ENCODE measurements at regions not wholly inside any gene's neighbourhood (a gene's known extent, or its start where the extent isn't known, plus 50 kb on each side); places are given as distances from the start of the nearest gene placed in this dataset.
A peak's percentile ranks its signal among the peaks of the same experiment; 100 is the strongest.

- Histone ChIP-seq H2AFZ (ENCODE audit: low read depth) (no peak overlapping the region), H3K9ac (no peak overlapping the region), H3K79me2 (ENCODE audit: insufficient read depth) (no peaks in the 10 kb centered on the region), H3K4me3 (ENCODE audit: low read depth in 2 of 2, low read length in 1 of 2) (no peak overlapping the region), H3F3A (replicated peaks; ENCODE audit: insufficient read depth) (peaks cover 5% of the 10 kb centered on the region), H3K9me3 (no peaks in the 10 kb centered on the region), H4K20me1 (ENCODE audit: insufficient read depth) (no peaks in the 10 kb centered on the region), H3K27ac (ENCODE audit: low read depth in 2 of 2, low read length in 1 of 2) (peak overlapping the region in 1 of 2 experiments; percentile 89; a peak in 2 of 4 replicates), H3K4me2 (no peak overlapping the region), H3K4me1 (ENCODE audit: control insufficient read depth in 1 of 2, insufficient read depth in 2 of 2, low read depth in 1 of 2, low read length in 1 of 2) (peaks cover 9 to 54% of the 10 kb centered on the region in 2 experiments; a peak in 3 of 4 replicates), H3K36me3 (replicated peaks in 1 of 2; ENCODE audit: control insufficient read depth in 1 of 2, insufficient read depth in 2 of 2, low read length in 1 of 2) (no peaks in the 10 kb centered on the region), H3K9me2 (no peaks in the 10 kb centered on the region), H3K27me3 (ENCODE audit: insufficient read depth) (no peaks in the 10 kb centered on the region)
- WGBS (ENCODE audit: low lambda C conversion rate) = 93% methylated on average over 10 of the region's 11 CpGs
- ChIA-PET CTCF (interaction anchor here (0.7 to 3.4 kb wide), 12 partner anchors 12 to 200 kb away, joined by 3 to 18 read pairs (median 4); partner anchors contain the start of gene VEGFA), POLR2A (interaction anchor here (1.2 to 2.9 kb wide), 2 partner anchors 21 to 87 kb away, joined by 4 to 9 read pairs; no protein-coding TSS in a partner anchor)
- DNase-seq = no peak
- TF ChIP-seq FOXJ3 (CRISPR knock-in tag; IDR thresholded peaks at IDR 0.05) = no peak
- no peak for TF ChIP-seq SMC3 (IDR thresholded peaks at IDR 0.05; ENCODE audit: low read depth, low read length)
- TF ChIP-seq EP300 (IDR thresholded peaks at IDR 0.05; ENCODE audit: borderline replicate concordance in 1 of 2, low read depth in 1 of 2, low read length in 1 of 2) = no peak
- no peak for TF ChIP-seq USF1 (IDR thresholded peaks at IDR 0.05; ENCODE audit: borderline replicate concordance, low read depth)
- TF ChIP-seq PBX3 (IDR thresholded peaks at IDR 0.05) = no peak
- no peak for TF ChIP-seq YY1 (IDR thresholded peaks at IDR 0.05; ENCODE audit: low read depth)
- TF ChIP-seq REST (IDR thresholded peaks at IDR 0.05; ENCODE audit: low read depth, low read length) = no peak
- no peak for TF ChIP-seq NRF1 (IDR thresholded peaks at IDR 0.05; ENCODE audit: low read depth, low read length)
- TF ChIP-seq NFIC (IDR thresholded peaks at IDR 0.05; ENCODE audit: borderline replicate concordance) = no peak
- no peak for TF ChIP-seq TCF12 (IDR thresholded peaks at IDR 0.05)
- TF ChIP-seq MAX (IDR thresholded peaks at IDR 0.05; ENCODE audit: low read depth) = no peak
- no peak for TF ChIP-seq GATA2 (CRISPR knock-in tag; IDR thresholded peaks at IDR 0.05)
- no peak for TF ChIP-seq CTCF (IDR thresholded peaks at IDR 0.05)
Measured at GRCh38 chr6:43969158-43969981, 157.9 kb downstream of the MRPL14 start.

All from SK-N-SH (cell line).